Stimulated activated CD4-positive, alpha-beta T cell treated with anti-CD3 and anti-CD28 coated beads, Interleukin-2, amount 100 ng/mL, for 48 hours (primary cell): ENCODE measurements at regions not wholly inside any gene's neighbourhood (a gene's known extent, or its start where the extent isn't known, plus 50 kb on each side); places are given as distances from the start of the nearest gene placed in this dataset.

Experiments
- DNase-seq, 2 donors: peaks; one replicate each; pipeline ENCODE4 v3.0.0-alpha.2; 2020

- peak in 1 of 2 donors; percentile 19 for DNase-seq
These were observed 51.1 kb upstream of the SLC66A3 start for GRCh38 chr2:11103984-11104793.

- DNase-seq: no peak
These were observed 50.2 kb upstream of the SLC66A3 start for GRCh38 chr2:11104794-11105660.
